A673 (cell line): ENCODE measurements at regions not wholly inside any gene's neighbourhood (a gene's known extent, or its start where the extent isn't known, plus 50 kb on each side); places are given as distances from the start of the nearest gene placed in this dataset.

Experiments
- EZH2 ChIP-seq: fragments of 200-600 bp; sonication (generic); IDR thresholded peaks from 2 replicates; pipeline ENCODE4 v1.6.1; 2017; ENCODE audit warnings: borderline replicate concordance, low read depth, mild to moderate bottlenecking, mixed read lengths, antibody characterized with exemption, low read length; ENCODE audit not compliant: poor library complexity, severe bottlenecking
- TF ChIP-seq, protein P1 (sequence below): fragments of 300-800, 200-600 bp; sonication (generic); conservative IDR thresholded peaks from 2 replicates; pipeline ENCODE4 v1.5.1; 2017; ENCODE audit warnings: low read depth, mild to moderate bottlenecking, antibody characterized with exemption, low read length, moderate library complexity, mixed read lengths

DNA sequence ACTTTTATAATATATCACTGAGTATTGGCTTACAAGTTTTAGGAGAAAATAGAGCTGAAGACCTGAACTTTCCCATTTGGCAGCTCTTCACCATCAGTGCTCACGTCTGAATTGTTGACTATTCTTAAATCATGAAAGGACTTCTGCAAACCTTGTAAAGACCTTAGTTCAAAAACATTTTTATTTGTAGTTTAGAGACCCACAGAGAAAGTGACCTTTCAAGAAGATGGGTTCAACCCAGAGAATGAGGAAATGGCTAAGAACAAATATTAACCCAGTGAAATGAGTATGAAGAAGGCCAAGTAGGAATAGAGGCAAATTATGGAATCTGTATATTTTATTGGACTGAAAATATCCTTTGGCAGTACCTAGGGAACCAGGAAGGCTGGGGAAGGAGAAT is 1151.1 kb downstream of the GATA3 start:
- TF ChIP-seq, protein P1, sequence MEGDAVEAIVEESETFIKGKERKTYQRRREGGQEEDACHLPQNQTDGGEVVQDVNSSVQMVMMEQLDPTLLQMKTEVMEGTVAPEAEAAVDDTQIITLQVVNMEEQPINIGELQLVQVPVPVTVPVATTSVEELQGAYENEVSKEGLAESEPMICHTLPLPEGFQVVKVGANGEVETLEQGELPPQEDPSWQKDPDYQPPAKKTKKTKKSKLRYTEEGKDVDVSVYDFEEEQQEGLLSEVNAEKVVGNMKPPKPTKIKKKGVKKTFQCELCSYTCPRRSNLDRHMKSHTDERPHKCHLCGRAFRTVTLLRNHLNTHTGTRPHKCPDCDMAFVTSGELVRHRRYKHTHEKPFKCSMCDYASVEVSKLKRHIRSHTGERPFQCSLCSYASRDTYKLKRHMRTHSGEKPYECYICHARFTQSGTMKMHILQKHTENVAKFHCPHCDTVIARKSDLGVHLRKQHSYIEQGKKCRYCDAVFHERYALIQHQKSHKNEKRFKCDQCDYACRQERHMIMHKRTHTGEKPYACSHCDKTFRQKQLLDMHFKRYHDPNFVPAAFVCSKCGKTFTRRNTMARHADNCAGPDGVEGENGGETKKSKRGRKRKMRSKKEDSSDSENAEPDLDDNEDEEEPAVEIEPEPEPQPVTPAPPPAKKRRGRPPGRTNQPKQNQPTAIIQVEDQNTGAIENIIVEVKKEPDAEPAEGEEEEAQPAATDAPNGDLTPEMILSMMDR: no peak
- no peak for TF ChIP-seq EZH2
